H1 (cell line): ENCODE measurements at regions not wholly inside any gene's neighbourhood (a gene's known extent, or its start where the extent isn't known, plus 50 kb on each side); places are given as distances from the start of the nearest gene placed in this dataset.
"Not testable (repeated sequence)": the region's sequence is repeated elsewhere in the genome, so short reads cannot be mapped to it uniquely, and the experiment has no call there.

Source experiments
- CTCF ChIA-PET: fragments of 300-600 bp; sonication (Branson Sonifier 250); formaldehyde crosslinking; loops from one replicate; lab custom pipeline; 2021; ENCODE audit not compliant: partially characterized antibody; lab: Charles Lee
- POLR2A ChIA-PET: fragments of 300-600 bp; sonication (Branson Sonifier 250); formaldehyde crosslinking; loops from one replicate; lab custom pipeline; 2021; ENCODE audit warnings: inconsistent platforms; ENCODE audit not compliant: partially characterized antibody; lab: Charles Lee
- DNase-seq, 2 experiments: peaks; one replicate each; pipeline versions ENCODE4 v3.0.0 to v3.0.0-alpha.2; 2010 to 2022; ENCODE audit warnings: low spot score in 2 of 2, low read depth in 1 of 2, mixed read lengths in 1 of 2
- FAIRE-seq: peaks from 2 replicates; lab custom pipeline; 2011; peaks lifted over from hg19 to GRCh38; lab: Jason Lieb, UNC
- H2AFZ ChIP-seq: 2 replicates; pipeline ENCODE4 v1.8.1; 2012; ENCODE audit warnings: low read length, inconsistent platforms
- H2AK5ac ChIP-seq: 2 replicates; pipeline ENCODE4 v1.6.1; 2013; ENCODE audit warnings: low read depth, low read length
- H2BK120ac ChIP-seq: replicated peaks from 2 replicates; pipeline ENCODE3; 2013; ENCODE audit warnings: low read depth, low read length, inconsistent platforms
- H2BK12ac ChIP-seq: 2 replicates; pipeline ENCODE4 v1.6.1; 2013; ENCODE audit warnings: low read depth, low read length
- H2BK15ac ChIP-seq: 2 replicates; pipeline ENCODE4 v1.6.1; 2013; ENCODE audit warnings: low read length
- H2BK20ac ChIP-seq: 2 replicates; pipeline ENCODE4 v1.6.1; 2013; ENCODE audit warnings: low read length
- H2BK5ac ChIP-seq: 2 replicates; pipeline ENCODE4 v1.6.1; 2013; ENCODE audit warnings: low read depth, low read length
- H3K14ac ChIP-seq: 2 replicates; pipeline ENCODE4 v1.6.1; 2013; ENCODE audit warnings: inconsistent platforms; ENCODE audit not compliant: insufficient read length
- H3K18ac ChIP-seq: 2 replicates; pipeline ENCODE4 v1.6.1; 2013; ENCODE audit warnings: low read length; ENCODE audit errors: extremely low read depth
- H3K23ac ChIP-seq: 2 replicates; pipeline ENCODE4 v1.6.1; 2013; ENCODE audit warnings: inconsistent platforms; ENCODE audit not compliant: insufficient read length
- H3K23me2 ChIP-seq: 2 replicates; pipeline ENCODE4 v1.6.1; 2013; ENCODE audit warnings: low read depth, low read length
- H3K27ac ChIP-seq: 2 replicates; pipeline ENCODE4 v1.6.1; 2011; ENCODE audit warnings: low read depth, low read length, inconsistent platforms
- H3K27me3 ChIP-seq, 4 experiments: replicated peaks in 1 of 4; 1 replicate in 1 of 4; 2 replicates in 3 of 4; pipeline versions ENCODE4 v1.6.1 to v1.8.1; 2011 to 2013; ENCODE audit warnings: low read length in 3 of 4, mild to moderate bottlenecking in 3 of 4, inconsistent platforms in 2 of 4, mixed read lengths in 2 of 4, moderate library complexity in 1 of 4; ENCODE audit not compliant: control insufficient read depth in 3 of 4, insufficient read depth in 3 of 4; ENCODE audit errors: extremely low read depth in 1 of 4
- H3K36me3 ChIP-seq, 4 experiments: 2 replicates each; pipeline versions ENCODE4 v1.6.1 to v1.8.1; 2011 to 2013; ENCODE audit warnings: mild to moderate bottlenecking in 4 of 4, low read length in 3 of 4, moderate library complexity in 2 of 4, control low read depth in 1 of 4, inconsistent platforms in 1 of 4; ENCODE audit not compliant: insufficient read depth in 4 of 4, control insufficient read depth in 2 of 4
- H3K4ac ChIP-seq: replicated peaks from 2 replicates; pipeline ENCODE3; 2013; ENCODE audit warnings: low read length, low read depth, mixed read lengths, inconsistent platforms; ENCODE audit not compliant: insufficient read length
- H3K4me1 ChIP-seq, 4 experiments: replicated peaks in 1 of 4; 1 replicate in 1 of 4; 2 replicates in 3 of 4; pipeline versions ENCODE4 v1.6.1 to v1.8.1; 2011 to 2013; ENCODE audit warnings: low read length in 3 of 4, inconsistent platforms in 2 of 4, mixed read lengths in 1 of 4; ENCODE audit not compliant: insufficient read depth in 4 of 4, control insufficient read depth in 3 of 4
- H3K4me2 ChIP-seq, 2 experiments: 2 replicates each; pipeline versions ENCODE4 v1.6.1 to v1.8.1; 2011 to 2013; ENCODE audit warnings: low read depth in 2 of 2, low read length in 2 of 2, control low read depth in 1 of 2, inconsistent platforms in 1 of 2, mild to moderate bottlenecking in 1 of 2; ENCODE audit not compliant: insufficient read depth in 1 of 2
- H3K4me3 ChIP-seq, 4 experiments: fragments of 200-600, 300-600 bp in 1 of 4; sonication (generic), shearing (Covaris generic), sonication (Bioruptor Twin) in 1 of 4; 2 replicates each; pipeline versions ENCODE4 v1.5.1 to v1.8.1; 2011 to 2016; ENCODE audit warnings: low read length in 4 of 4, low read depth in 3 of 4, control low read depth in 2 of 4, inconsistent platforms in 2 of 4, mild to moderate bottlenecking in 2 of 4, mixed read lengths in 1 of 4, moderate library complexity in 1 of 4; ENCODE audit not compliant: insufficient read depth in 2 of 4; ENCODE audit errors: extremely low read depth in 1 of 4
- H3K56ac ChIP-seq: replicated peaks from 2 replicates; pipeline ENCODE3; 2013; ENCODE audit warnings: low read depth, mild to moderate bottlenecking, mixed read lengths, low read length, inconsistent platforms; ENCODE audit not compliant: insufficient read length
- H3K79me1 ChIP-seq: 2 replicates; pipeline ENCODE4 v1.6.1; 2013; ENCODE audit warnings: low read depth, low read length, control low read depth
- H3K79me2 ChIP-seq, 2 experiments: 2 replicates each; pipeline versions ENCODE4 v1.6.1 to v1.8.1; 2012 to 2013; ENCODE audit warnings: low read length in 2 of 2, mild to moderate bottlenecking in 2 of 2, inconsistent platforms in 1 of 2; ENCODE audit not compliant: insufficient read depth in 2 of 2, control insufficient read depth in 1 of 2
- H3K9ac ChIP-seq, 4 experiments: replicated peaks in 1 of 4; 1 replicate in 1 of 4; 2 replicates in 3 of 4; pipeline versions ENCODE4 v1.6.1 to v1.8.1; 2011 to 2013; ENCODE audit warnings: low read depth in 3 of 4, low read length in 3 of 4, control low read depth in 2 of 4, mild to moderate bottlenecking in 2 of 4, moderate library complexity in 2 of 4, inconsistent platforms in 1 of 4; ENCODE audit errors: extremely low read depth in 1 of 4
- H3K9me3 ChIP-seq, 2 experiments: 2 replicates each; pipeline versions ENCODE4 v1.6.1 to v1.8.1; 2012 to 2013; ENCODE audit warnings: mild to moderate bottlenecking in 2 of 2, moderate library complexity in 2 of 2, control low read depth in 1 of 2, inconsistent platforms in 1 of 2, low read depth in 1 of 2, low read length in 1 of 2, mixed read lengths in 1 of 2; ENCODE audit not compliant: insufficient read depth in 2 of 2
- H4K20me1 ChIP-seq, 2 experiments: replicated peaks in 1 of 2; 2 replicates each; pipeline versions ENCODE3 to v1.8.1; 2011 to 2013; ENCODE audit warnings: inconsistent platforms in 2 of 2, low read length in 2 of 2, mild to moderate bottlenecking in 1 of 2; ENCODE audit not compliant: insufficient read depth in 2 of 2, control insufficient read depth in 1 of 2
- H4K5ac ChIP-seq: 2 replicates; pipeline ENCODE4 v1.6.1; 2013; ENCODE audit warnings: low read length, low read depth, mixed read lengths, inconsistent platforms; ENCODE audit not compliant: insufficient read length
- H4K8ac ChIP-seq: 2 replicates; pipeline ENCODE4 v1.8.0; 2013; ENCODE audit warnings: mild to moderate bottlenecking, moderate library complexity, low read length, inconsistent platforms; ENCODE audit not compliant: insufficient read depth; ENCODE audit errors: extremely low read depth
- H4K91ac ChIP-seq: replicated peaks from 2 replicates; pipeline ENCODE3; 2013; ENCODE audit warnings: low read length, mixed read lengths, inconsistent platforms; ENCODE audit not compliant: insufficient read length
- CHD1 ChIP-seq: IDR thresholded peaks from 2 replicates; pipeline ENCODE4 v1.6.1; 2012; ENCODE audit warnings: low read depth, low read length, improper control_type of control experiment
- CTBP2 ChIP-seq: IDR thresholded peaks from 2 replicates; pipeline ENCODE4 v1.7.0; 2011; ENCODE audit warnings: borderline replicate concordance, mild to moderate bottlenecking, moderate library complexity, mixed read lengths, low read length; ENCODE audit not compliant: insufficient read depth, insufficient read length
- HDAC2 ChIP-seq, 2 experiments: fragments of 300-600 bp in 1 of 2; sonication (generic) in 1 of 2; IDR thresholded peaks; 2 replicates each; pipeline ENCODE4 v1.6.1; 2011 to 2012; ENCODE audit warnings: low read depth in 2 of 2, low read length in 2 of 2, mild to moderate bottlenecking in 2 of 2, moderate library complexity in 2 of 2, borderline replicate concordance in 1 of 2, inconsistent platforms in 1 of 2
- WGBS, 2 experiments: shearing (Covaris generic) in 1 of 2; methylation state at CpG; one replicate each; pipeline versions ENCODE4 v1.1.6 to v1.1.7; 2013 to 2015; ENCODE audit warnings: low lambda C conversion rate in 2 of 2, mixed read lengths in 2 of 2, inconsistent platforms in 1 of 2, low coverage in 1 of 2, missing lambda C conversion rate in 1 of 2; ENCODE audit not compliant: insufficient replicate concordance in 2 of 2, insufficient coverage in 1 of 2, insufficient read length in 1 of 2; ENCODE audit errors: extremely low coverage in 1 of 2, missing lambda C conversion rate in 1 of 2; 5-methylcytosine and 5-hydroxymethylcytosine counted together

DNA sequence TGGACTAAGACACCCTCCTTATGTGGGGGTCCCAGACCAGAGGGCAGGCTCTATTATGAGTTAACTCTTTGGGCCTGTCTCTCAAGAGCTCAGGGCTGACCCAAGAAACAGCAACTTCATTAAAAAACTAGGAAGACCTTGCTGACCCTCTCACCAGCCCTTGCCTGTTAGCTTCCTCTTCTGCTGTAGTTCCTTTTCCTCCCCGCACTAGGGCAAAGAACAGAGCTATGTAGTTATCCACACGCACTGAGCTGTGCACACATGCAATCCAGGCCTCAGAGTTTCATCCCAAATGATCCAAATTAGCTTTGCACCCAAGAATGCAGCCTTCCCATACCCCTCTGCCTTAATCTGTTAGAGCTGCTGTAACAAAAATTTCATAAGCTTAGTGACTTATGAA is 539.6 kb upstream of the CADM1 start (continued):
- TF ChIP-seq CHD1 (no peak), HDAC2 (IDR thresholded peaks at IDR 0.05; ENCODE audit: borderline replicate concordance in 1 of 2, low read depth in 2 of 2, low read length in 2 of 2) (no peak), CTBP2 (no peak)
- TF ChIP-seq, all 59 proteins: peak for 0

DNA sequence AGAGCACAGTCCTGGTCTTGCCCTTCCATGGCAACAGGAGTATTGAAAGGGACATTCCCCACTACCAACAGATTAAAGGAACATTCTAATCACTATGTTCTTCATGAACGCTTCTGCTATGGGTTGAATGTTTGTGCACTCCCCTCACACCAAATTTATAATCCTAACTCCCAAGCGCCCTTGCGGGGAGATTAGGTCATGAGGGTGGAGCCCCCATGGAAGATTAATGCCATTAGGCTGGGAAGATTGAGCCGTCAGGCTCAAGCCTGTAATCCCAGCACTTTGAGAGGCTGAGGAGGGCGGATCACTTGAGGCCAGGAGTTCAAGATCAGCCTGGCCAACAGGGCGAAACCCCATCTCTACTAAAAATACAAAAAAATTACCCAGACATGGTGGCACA is 538.8 kb upstream of the CADM1 start:
- H3K18ac ChIP-seq, H4K20me1 ChIP-seq, H3K4me3 ChIP-seq, H2BK12ac ChIP-seq, H4K5ac ChIP-seq, H3K79me2 ChIP-seq, H3K79me1 ChIP-seq, H3K9ac ChIP-seq, POLR2A ChIA-PET, H3K14ac ChIP-seq, H2AFZ ChIP-seq, H3K23me2 ChIP-seq, H2BK15ac ChIP-seq, H3K23ac ChIP-seq, H2BK20ac ChIP-seq, H3K9me3 ChIP-seq, H3K27ac ChIP-seq, H3K4ac ChIP-seq, H3K4me2 ChIP-seq, H3K56ac ChIP-seq, DNase-seq, H2AK5ac ChIP-seq, H4K91ac ChIP-seq, H3K36me3 ChIP-seq, FAIRE-seq, H2BK120ac ChIP-seq, H4K8ac ChIP-seq, H3K4me1 ChIP-seq, H3K27me3 ChIP-seq, H2BK5ac ChIP-seq: not testable (repeated sequence)
- 91% methylated on average over 6 of the region's 6 CpGs; no CpG with 5 or more reads in 1 of the 2 experiments for WGBS, 2 experiments
- CTCF ChIA-PET = interaction anchor here (0.9 to 1.1 kb wide), 2 partner anchors 8 to 11 kb away, joined by 3 read pairs; no protein-coding TSS in a partner anchor
